ENCODE measurements at regions not wholly inside any gene's neighbourhood (a gene's known extent, or its start where the extent isn't known, plus 50 kb on each side); places are given as distances from the start of the nearest gene placed in this dataset.

GRCh38 chr4:152258804-152259708, 276.8 kb downstream of the FBXW7 start:
- no peak overlapping the region for H3K4me3 ChIP-seq (ENCODE audit: low read length)
- TF ChIP-seq, protein P1, sequence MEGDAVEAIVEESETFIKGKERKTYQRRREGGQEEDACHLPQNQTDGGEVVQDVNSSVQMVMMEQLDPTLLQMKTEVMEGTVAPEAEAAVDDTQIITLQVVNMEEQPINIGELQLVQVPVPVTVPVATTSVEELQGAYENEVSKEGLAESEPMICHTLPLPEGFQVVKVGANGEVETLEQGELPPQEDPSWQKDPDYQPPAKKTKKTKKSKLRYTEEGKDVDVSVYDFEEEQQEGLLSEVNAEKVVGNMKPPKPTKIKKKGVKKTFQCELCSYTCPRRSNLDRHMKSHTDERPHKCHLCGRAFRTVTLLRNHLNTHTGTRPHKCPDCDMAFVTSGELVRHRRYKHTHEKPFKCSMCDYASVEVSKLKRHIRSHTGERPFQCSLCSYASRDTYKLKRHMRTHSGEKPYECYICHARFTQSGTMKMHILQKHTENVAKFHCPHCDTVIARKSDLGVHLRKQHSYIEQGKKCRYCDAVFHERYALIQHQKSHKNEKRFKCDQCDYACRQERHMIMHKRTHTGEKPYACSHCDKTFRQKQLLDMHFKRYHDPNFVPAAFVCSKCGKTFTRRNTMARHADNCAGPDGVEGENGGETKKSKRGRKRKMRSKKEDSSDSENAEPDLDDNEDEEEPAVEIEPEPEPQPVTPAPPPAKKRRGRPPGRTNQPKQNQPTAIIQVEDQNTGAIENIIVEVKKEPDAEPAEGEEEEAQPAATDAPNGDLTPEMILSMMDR (conservative IDR thresholded peaks at IDR 0.05; ENCODE audit: low read depth, low read length): no peak
- no peak for DNase-seq (ENCODE audit: low read depth)

DNA sequence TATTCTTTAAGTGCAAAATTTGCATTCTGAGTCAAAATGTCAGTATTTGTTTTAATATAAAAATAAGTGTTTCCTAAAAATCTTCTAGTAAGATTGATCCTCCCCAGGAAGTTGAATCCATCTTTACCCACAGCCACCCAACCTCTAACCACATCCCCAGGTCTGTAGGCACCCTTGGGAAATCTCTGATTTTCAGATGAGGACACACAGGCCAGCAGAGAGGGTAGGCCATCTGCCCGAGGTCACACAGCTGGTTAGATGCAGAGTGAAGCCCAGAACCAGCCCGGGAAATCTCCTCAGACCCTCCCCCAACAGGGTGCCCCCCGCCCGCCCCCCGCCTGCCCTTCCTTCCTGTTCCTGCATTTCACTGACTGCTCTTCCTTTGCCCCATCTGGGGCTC, 277.5 kb downstream of the FBXW7 start:
- H3K4me3 ChIP-seq (ENCODE audit: low read length): no peak overlapping the region
- DNase-seq (ENCODE audit: low read depth): no peak
- TF ChIP-seq, protein P1 (conservative IDR thresholded peaks at IDR 0.05; ENCODE audit: low read depth, low read length): no peak

DNA sequence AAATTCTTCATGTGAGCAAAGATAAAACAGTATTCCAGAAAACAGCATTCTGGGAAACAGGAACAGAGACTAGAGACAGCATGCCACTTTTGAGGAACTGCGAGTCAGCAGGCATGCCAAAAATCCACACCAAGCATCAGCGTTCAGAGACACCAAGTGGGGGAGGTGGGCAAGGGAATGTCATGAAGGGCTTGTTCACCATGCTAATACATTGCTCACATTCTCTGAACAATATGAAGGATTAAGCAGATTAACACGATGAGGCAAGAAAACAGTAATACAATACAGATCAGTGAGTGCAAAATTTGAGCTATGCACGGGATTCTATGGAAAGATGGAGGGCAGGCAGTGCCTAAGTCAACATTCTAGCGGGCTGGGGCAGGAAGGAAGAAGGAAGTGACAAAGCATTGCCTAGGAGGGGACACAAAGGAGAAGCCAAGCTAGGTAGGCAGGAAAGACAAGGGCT, 278.3 kb downstream of the FBXW7 start:
- DNase-seq (ENCODE audit: low read depth): peak; percentile 83
- no peak overlapping the region for H3K4me3 ChIP-seq (ENCODE audit: low read length)
- TF ChIP-seq, protein P1 (conservative IDR thresholded peaks at IDR 0.05; ENCODE audit: low read depth, low read length): no peak

DNA sequence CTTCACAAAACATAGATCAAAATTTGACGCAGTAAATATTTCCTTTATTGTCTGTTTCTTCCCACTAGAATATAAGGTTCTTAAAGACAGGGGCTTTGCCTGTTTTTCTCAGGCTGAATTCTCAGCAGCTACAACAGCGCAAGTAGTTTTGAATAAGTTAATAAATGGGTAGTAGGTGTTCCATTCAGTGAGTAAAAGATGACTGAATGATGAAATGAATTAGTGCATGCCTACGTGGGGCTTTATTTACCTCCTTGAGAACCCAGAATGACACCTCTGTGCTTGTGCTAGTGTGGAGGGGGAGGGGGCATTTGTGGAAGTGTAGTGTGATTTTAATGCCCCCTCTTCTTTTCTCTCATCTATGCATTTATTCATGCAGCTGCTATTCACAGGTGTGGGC, 278.9 kb downstream of the FBXW7 start:
- DNase-seq (ENCODE audit: low read depth): no peak
- TF ChIP-seq, protein P1 (conservative IDR thresholded peaks at IDR 0.05; ENCODE audit: low read depth, low read length): no peak
- no peak overlapping the region for H3K4me3 ChIP-seq (ENCODE audit: low read length)

DNA sequence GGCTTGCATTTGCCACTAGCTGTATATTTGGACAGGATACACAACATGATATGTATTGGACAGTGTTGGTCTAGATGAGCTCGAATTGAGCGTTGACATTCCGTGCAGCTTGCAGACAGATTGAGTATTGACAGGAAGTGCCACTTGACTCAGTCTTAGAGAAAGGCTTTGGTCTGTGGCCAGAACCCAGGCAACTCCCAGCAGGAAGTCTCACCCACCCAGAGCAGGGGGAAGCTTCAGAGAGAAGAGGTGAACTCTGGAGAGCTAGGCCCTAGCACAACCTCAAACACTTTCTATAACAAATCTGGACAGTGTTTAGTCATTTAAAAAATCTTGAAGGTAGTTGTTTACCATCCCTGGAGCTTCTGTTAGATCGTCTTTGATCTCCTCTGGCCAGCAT, 280.5 kb downstream of the FBXW7 start:
- no peak overlapping the region for H3K4me3 ChIP-seq (ENCODE audit: low read length)
- TF ChIP-seq, protein P1 (conservative IDR thresholded peaks at IDR 0.05; ENCODE audit: low read depth, low read length): no peak
- DNase-seq (ENCODE audit: low read depth): no peak

DNA sequence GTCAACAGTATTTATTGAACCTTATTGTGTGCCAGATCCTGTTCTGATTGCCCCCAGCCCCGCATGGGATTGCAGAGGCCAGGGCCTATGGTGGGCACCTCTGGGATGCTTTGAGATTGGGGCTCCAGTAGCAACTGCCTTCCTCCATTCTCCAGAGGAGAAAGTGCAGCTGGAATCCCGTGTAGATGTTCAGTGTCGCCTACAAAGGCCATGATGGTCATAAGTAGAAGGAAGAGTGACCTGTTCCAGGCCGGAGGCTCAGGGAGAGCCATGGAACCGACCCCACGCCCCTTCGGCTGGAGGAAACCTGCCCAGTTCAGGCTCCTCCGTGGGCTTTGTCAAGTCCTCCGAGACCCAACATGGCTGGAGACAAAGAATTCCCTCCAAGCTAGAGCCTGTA, 287.5 kb downstream of the FBXW7 start:
- no peak overlapping the region for H3K4me3 ChIP-seq (ENCODE audit: low read length)
- no peak for DNase-seq (ENCODE audit: low read depth)
- TF ChIP-seq, protein P1 (conservative IDR thresholded peaks at IDR 0.05; ENCODE audit: low read depth, low read length): no peak

Data from retinal pigment epithelial cell (primary cell).